ENCODE measurements at regions not wholly inside any gene's neighbourhood (a gene's known extent, or its start where the extent isn't known, plus 50 kb on each side); places are given as distances from the start of the nearest gene placed in this dataset.

- H3K36me3 ChIP-seq (replicated peaks): no peaks in the 10 kb centered on the region
- H3K4me3 ChIP-seq (ENCODE audit: low read depth, low read length): no peak overlapping the region
- no peak for DNase-seq
- no peaks in the 10 kb centered on the region for H3K27me3 ChIP-seq (replicated peaks)
- in situ Hi-C loops (cut with HindIII; ENCODE audit: low pct_ligation_motif_present, low sequenced_read_pairs): no loop called here
- TF ChIP-seq CTCF (IDR thresholded peaks at IDR 0.05; ENCODE audit: low read depth, low read length, missing control alignments): no peak
- H3K27ac ChIP-seq: no peak overlapping the region
These were observed 246.0 kb upstream of the C1orf174 start for GRCh38 chr1:4146101-4146500.

GRCh38 chr1:4146614-4147013 is 246.5 kb upstream of the C1orf174 start:
- TF ChIP-seq CTCF (IDR thresholded peaks at IDR 0.05; ENCODE audit: low read depth, low read length, missing control alignments): no peak
- in situ Hi-C loops (cut with HindIII; ENCODE audit: low pct_ligation_motif_present, low sequenced_read_pairs): no loop called here

GRCh38 chr1:4147509-4147908 is 247.4 kb upstream of the C1orf174 start:
- in situ Hi-C loops (cut with HindIII; ENCODE audit: low pct_ligation_motif_present, low sequenced_read_pairs): no loop called here
- no peak overlapping the region for H3K4me3 ChIP-seq (ENCODE audit: low read depth, low read length)
- H3K36me3 ChIP-seq (replicated peaks): no peaks in the 10 kb centered on the region
- no peak for DNase-seq
- H3K27ac ChIP-seq: no peak overlapping the region
- no peak for TF ChIP-seq CTCF (IDR thresholded peaks at IDR 0.05; ENCODE audit: low read depth, low read length, missing control alignments)
- no peaks in the 10 kb centered on the region for H3K27me3 ChIP-seq (replicated peaks)

More at GRCh38 chr1:4146614-4147013, 246.5 kb upstream of the C1orf174 start:
- Histone ChIP-seq H3K4me3 (ENCODE audit: low read depth, low read length) (no peak overlapping the region), H3K27me3 (replicated peaks) (no peaks in the 10 kb centered on the region), H3K27ac (no peak overlapping the region), H3K36me3 (replicated peaks) (no peaks in the 10 kb centered on the region)
- DNase-seq: no peak

GRCh38 chr1:4149281-4149680 is 249.2 kb upstream of the C1orf174 start:
- in situ Hi-C loops (cut with HindIII; ENCODE audit: low pct_ligation_motif_present, low sequenced_read_pairs): no loop called here
- Histone ChIP-seq H3K27me3 (replicated peaks) (no peaks in the 10 kb centered on the region), H3K36me3 (replicated peaks) (no peaks in the 10 kb centered on the region), H3K4me3 (ENCODE audit: low read depth, low read length) (no peak overlapping the region), H3K27ac (no peak overlapping the region)
- TF ChIP-seq CTCF (IDR thresholded peaks at IDR 0.05; ENCODE audit: low read depth, low read length, missing control alignments): no peak
- no peak for DNase-seq

GRCh38 chr1:4149831-4150230 is 249.8 kb upstream of the C1orf174 start:
- H3K27ac ChIP-seq: no peak overlapping the region
- no peaks in the 10 kb centered on the region for H3K36me3 ChIP-seq (replicated peaks)
- DNase-seq: no peak
- no peak for TF ChIP-seq CTCF (IDR thresholded peaks at IDR 0.05; ENCODE audit: low read depth, low read length, missing control alignments)
- in situ Hi-C loops (cut with HindIII; ENCODE audit: low pct_ligation_motif_present, low sequenced_read_pairs): no loop called here
- H3K27me3 ChIP-seq (replicated peaks): no peaks in the 10 kb centered on the region
- H3K4me3 ChIP-seq (ENCODE audit: low read depth, low read length): no peak overlapping the region

- Histone ChIP-seq H3K27me3 (replicated peaks) (no peaks in the 10 kb centered on the region), H3K27ac (no peak overlapping the region), H3K4me3 (ENCODE audit: low read depth, low read length) (no peak overlapping the region), H3K36me3 (replicated peaks) (no peaks in the 10 kb centered on the region)
- no peak for DNase-seq
- TF ChIP-seq CTCF (IDR thresholded peaks at IDR 0.05; ENCODE audit: low read depth, low read length, missing control alignments): no peak
- in situ Hi-C loops (cut with HindIII; ENCODE audit: low pct_ligation_motif_present, low sequenced_read_pairs): no loop called here
These were observed 250.2 kb upstream of the C1orf174 start for GRCh38 chr1:4150262-4150661.

Measured in brain microvascular endothelial cell (primary cell).